ENCODE measurements at regions not wholly inside any gene's neighbourhood (a gene's known extent, or its start where the extent isn't known, plus 50 kb on each side); places are given as distances from the start of the nearest gene placed in this dataset.

DNA sequence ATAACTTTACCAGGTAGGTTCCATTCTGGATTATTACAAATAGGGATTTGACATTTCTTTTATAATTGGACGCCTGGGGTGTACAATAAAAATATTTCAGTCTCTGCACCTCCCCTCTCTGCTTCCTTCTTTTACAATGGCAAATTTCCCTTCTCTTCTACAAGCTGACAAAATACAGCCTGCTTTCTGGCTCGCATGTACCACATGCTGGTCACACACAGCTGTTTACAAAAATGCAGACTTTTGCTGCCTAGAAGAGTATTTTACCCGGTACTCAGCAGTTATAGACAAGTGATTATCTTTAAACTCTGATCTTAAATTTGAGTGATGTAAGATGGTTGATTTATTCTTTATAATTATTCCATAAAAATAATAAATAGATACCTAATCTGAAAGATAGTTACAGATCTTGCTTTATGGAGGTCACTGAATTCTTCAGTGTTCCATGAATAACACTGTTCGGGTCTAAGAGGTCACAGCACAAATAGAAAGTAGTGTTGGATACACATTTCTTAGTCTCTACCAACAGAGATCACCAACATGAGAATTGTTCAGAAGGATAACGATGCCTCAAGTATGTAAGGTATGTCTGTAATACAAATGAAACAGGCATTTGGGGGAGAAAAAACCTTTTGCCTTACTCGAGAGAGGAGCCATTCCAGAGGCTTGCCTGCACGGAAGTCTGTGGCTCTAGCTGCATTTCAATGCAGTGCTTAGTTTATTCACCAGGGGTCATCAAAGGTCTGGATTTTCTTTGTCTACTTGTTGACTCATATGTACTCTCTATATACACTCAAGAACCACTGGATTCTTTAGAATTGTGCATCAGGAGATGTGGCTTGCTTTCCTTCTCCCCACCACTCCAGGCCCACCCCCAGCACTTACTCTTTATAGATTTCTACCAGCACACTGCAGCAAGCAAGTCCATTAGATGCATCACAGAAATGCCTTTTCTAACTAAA lies 206.6 kb upstream of the RFX3 start:
- TF ChIP-seq, protein P1, sequence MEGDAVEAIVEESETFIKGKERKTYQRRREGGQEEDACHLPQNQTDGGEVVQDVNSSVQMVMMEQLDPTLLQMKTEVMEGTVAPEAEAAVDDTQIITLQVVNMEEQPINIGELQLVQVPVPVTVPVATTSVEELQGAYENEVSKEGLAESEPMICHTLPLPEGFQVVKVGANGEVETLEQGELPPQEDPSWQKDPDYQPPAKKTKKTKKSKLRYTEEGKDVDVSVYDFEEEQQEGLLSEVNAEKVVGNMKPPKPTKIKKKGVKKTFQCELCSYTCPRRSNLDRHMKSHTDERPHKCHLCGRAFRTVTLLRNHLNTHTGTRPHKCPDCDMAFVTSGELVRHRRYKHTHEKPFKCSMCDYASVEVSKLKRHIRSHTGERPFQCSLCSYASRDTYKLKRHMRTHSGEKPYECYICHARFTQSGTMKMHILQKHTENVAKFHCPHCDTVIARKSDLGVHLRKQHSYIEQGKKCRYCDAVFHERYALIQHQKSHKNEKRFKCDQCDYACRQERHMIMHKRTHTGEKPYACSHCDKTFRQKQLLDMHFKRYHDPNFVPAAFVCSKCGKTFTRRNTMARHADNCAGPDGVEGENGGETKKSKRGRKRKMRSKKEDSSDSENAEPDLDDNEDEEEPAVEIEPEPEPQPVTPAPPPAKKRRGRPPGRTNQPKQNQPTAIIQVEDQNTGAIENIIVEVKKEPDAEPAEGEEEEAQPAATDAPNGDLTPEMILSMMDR (IDR thresholded peaks at IDR 0.05; ENCODE audit: low read depth, low read length, missing control alignments), result peak; percentile 65
- H3K4me3 ChIP-seq (replicated peaks; ENCODE audit: low read depth, low read length), result no peak overlapping the region
- peak; percentile 85 for DNase-seq (ENCODE audit: extremely low read depth, low read depth)

DNA sequence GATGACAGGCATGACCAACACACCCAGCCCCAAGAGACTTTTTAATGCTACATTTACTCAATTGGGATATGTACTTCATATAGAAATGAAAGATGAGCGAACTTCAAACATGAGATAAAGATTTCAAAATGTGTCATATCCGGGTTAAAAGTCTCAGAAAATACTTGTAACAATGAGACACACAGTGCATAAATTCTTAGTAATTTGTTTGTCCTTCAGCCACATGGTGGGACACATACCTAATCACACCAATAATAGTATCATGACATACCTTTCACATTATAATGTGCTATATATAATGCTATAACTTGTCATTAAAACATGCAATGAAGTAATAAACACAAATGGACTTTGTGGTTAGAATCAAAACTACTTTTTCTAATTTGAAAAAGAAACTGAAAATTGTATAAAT lies 204.7 kb upstream of the RFX3 start:
- DNase-seq (ENCODE audit: extremely low read depth, low read depth), result no peak
- no peak overlapping the region for H3K4me3 ChIP-seq (replicated peaks; ENCODE audit: low read depth, low read length)
- TF ChIP-seq, protein P1 (IDR thresholded peaks at IDR 0.05; ENCODE audit: low read depth, low read length, missing control alignments), result no peak

DNA sequence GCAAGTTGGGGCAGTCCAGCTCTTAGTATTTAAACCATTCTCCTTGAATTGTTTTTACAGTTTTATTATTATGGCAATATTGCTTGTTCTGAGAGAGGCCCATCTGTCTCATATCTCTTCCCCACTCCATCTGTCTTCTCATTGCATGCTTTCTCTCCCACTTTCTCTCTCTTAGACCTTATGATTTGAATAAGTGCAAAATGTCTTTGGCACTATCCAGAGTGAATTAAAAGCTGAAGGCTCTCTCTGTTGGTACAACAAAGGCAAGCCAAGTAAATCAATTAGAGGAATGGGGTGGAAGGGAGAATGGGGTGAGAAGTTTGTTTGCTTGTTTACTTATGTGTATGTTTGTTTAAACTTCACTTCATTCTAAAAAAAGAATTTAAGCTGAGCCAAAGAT lies 195.3 kb upstream of the RFX3 start:
- DNase-seq (ENCODE audit: extremely low read depth, low read depth), result no peak
- no peak overlapping the region for H3K4me3 ChIP-seq (replicated peaks; ENCODE audit: low read depth, low read length)
- TF ChIP-seq, protein P1 (IDR thresholded peaks at IDR 0.05; ENCODE audit: low read depth, low read length, missing control alignments), result no peak

DNA sequence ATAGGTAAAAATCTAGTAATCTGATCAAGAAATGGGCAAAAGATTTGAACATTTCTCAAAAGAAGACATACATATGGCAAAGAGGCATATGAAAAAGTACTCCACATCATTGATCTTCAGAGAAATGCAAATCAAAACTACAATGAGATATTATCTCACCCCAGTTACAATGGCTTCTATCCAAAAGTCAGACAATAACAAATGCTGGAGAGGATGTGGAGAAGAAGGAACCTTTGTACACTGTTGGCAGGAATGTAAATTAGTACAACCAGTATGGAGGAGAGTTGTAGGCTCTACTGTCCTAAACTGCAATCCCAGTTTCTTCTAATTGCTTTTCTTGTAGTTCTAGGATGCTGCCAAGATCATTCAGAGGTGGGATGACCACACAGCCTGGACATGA lies 193.5 kb upstream of the RFX3 start:
- TF ChIP-seq, protein P1 (IDR thresholded peaks at IDR 0.05; ENCODE audit: low read depth, low read length, missing control alignments), result no peak
- no peak for DNase-seq (ENCODE audit: extremely low read depth, low read depth)
- H3K4me3 ChIP-seq (replicated peaks; ENCODE audit: low read depth, low read length), result no peak overlapping the region

DNA sequence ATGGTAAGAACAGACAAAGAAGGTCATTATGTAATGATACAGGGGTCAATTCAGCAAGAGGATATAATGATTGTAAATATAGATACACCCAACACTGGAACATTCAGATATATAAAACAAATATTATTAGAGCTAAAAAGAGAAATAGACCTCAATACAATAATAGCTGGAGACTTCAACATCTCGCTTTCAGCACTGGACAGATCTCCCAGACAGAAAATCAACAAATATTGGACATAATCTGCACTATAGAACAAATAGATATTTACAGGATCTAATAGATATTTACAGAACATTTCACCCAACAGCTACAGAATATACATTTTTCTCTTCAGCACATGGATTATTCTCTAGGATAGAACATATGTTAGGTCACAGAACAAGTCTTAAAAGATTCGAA lies 190.6 kb upstream of the RFX3 start:
- no peak overlapping the region for H3K4me3 ChIP-seq (replicated peaks; ENCODE audit: low read depth, low read length)
- TF ChIP-seq, protein P1 (IDR thresholded peaks at IDR 0.05; ENCODE audit: low read depth, low read length, missing control alignments), result no peak
- DNase-seq (ENCODE audit: extremely low read depth, low read depth), result no peak

DNA sequence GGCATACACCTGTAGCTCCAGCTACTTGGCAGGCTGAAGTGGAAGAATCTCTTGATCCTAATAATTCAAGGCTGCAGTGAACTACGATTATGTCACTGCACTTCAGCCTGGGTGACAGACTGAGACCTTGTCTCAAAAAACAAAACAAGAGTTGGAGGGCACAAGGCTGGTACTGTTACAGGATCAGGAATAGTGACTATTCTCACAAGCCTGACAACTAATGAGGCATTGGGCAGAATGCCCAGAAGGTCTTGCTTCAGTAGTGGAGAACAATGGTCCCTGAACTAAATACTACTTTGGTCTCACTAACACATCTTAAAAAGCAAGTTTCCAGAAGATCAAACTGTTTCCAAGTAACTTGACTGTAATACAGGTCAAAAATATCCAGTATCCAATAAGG lies 182.9 kb upstream of the RFX3 start:
- no peak overlapping the region for H3K4me3 ChIP-seq (replicated peaks; ENCODE audit: low read depth, low read length)
- no peak for DNase-seq (ENCODE audit: extremely low read depth, low read depth)
- TF ChIP-seq, protein P1 (IDR thresholded peaks at IDR 0.05; ENCODE audit: low read depth, low read length, missing control alignments), result no peak
